Stimulated activated CD4-positive, alpha-beta T cell treated with anti-CD3 and anti-CD28 coated beads, Interleukin-12 subunit alpha, Interleukin-12 subunit beta, amount 100 ng/mL, for 4 hours (primary cell): ENCODE measurements at regions not wholly inside any gene's neighbourhood (a gene's known extent, or its start where the extent isn't known, plus 50 kb on each side); places are given as distances from the start of the nearest gene placed in this dataset.

Experiments used
- DNase-seq: peaks from one replicate; pipeline ENCODE4 v3.0.0-alpha.2; 2020

DNA sequence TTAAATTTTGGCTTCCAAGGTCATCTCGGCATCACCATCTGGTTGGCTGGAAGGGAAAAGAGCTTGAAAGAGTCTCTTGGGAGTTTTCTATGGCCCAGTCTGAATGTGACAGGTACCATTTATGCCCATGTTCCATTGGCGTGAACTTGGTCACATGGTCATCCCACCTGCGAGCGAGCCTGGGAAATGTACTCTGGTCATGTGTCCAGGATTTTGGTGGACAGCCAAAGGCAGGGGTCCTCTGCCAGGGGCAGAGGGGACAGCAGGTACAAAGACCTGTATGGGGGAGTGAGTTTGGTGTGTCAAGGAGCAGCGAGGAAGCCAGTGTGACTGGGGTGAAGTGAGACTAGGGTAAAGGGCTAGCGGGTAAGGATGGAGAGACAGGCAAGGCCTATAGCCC is 112.6 kb downstream of the CDC5L start:
- DNase-seq = no peak

DNA sequence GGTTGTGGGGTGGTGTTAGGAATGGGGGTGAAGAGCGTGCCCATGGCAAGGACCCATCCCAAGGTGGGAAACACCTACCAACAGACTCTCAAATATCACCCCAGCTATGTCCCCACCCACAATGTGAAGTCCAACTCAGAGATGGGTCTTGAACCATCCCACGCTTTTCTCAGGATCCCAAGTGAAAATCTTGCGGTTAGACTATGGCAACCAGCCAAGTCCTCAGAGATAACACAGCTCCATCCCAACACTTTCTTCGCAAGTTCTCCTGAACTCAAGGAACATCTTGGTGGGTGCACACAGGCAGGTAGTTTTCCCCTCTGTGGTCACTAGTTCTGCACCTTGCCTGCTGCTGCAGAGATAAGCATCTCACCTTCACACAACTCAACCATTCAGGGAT is 116.0 kb downstream of the CDC5L start:
- no peak for DNase-seq

DNA sequence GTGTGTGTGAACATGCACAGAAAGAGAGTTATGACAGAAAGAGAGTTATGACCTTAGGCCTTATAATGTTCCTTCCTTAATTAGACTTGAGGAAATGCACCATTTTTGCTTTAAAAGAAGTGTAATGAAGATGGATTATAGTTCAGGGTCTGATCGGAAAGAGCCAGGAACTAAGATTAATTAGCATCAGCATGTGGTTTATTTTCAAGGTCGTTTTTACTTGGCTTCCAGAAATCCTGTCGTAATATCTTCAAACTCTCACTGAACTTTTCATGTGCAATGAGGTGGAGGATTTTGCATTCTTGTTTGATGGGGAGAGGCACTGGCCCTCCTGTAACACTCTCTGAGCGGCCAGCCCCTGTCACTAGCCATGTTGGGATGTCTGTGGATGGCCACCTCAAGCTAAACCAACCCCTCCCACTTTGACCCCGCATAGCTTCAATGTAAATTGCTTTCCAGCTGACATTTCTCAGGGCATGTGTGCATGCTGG is 116.8 kb downstream of the CDC5L start:
- DNase-seq = no peak

DNA sequence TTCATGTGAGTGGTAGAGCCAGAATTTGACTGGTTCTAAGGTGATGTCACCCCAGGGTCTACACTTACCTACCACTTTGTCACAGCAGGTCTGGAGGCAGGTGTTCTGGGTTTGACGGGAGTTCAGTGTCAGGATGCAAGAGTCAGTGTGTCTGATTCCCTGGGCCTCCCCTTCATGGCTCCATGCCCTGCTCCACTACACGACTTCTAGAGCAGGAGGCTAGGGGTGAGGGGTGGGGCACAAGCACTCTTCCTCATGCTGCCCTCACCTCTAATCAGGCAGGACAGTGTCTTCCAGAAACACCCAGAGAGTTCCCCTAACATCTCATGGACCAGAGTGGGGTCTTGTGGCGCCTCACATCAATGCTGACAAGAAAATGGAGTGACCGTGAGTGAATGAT is 118.2 kb downstream of the CDC5L start:
- no peak for DNase-seq

DNA sequence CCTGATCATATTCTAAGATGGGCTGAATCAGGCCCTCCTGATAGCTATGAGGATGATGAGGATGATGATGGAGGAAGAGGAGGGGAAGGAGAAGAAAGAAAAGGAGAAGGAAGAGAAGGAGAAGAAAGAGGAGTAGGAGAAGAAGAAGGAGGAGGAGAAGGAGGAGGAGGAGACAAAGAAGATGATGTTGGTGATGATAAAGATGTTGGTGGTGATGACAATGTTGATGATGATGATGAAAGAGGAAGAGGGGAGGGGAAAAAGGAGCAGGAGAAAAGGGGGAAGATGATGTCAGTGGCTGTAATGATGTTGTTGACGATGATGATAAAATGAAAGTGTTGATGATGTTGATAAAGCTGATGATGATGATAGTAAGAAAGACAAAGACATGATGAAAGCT is 119.5 kb downstream of the CDC5L start:
- no peak for DNase-seq

DNA sequence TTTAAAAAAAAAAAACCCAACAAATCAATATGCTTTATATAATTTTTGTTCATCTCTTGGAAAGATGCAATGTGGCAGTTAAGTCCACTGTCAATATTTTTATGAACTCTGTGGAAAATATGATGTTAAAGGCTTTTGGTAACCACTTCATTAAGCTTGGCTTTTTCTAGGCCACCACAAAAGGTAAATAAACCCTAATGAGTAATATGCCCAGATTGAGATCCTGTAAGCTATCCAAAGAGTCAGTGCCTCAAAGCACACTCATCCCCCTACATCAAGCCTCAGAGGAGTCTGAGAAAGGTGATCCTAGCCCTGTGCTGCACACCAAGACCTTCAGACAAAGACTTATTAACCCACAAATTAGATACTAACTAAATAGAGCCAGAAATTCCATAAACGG is 121.1 kb downstream of the CDC5L start:
- DNase-seq = no peak

DNA sequence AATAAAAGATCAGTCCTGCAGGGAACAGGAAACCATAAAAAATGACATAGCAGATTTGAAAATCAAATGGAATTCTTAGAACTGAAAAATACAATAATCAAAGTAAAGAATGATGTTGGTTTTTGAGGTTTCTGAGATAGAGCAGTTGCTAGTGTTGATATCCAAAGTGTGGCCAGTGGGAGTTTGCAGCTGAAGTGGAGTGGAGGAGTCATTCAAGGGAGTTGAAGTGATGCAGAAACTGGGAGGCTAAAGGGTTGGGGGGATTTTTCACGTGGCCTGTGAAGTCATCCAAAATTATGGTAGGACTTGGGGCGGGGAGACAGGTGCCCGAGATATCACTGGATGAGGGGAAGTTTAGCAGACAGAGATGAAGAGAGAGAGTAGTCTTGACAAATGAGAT is 123.6 kb downstream of the CDC5L start:
- DNase-seq = no peak

DNA sequence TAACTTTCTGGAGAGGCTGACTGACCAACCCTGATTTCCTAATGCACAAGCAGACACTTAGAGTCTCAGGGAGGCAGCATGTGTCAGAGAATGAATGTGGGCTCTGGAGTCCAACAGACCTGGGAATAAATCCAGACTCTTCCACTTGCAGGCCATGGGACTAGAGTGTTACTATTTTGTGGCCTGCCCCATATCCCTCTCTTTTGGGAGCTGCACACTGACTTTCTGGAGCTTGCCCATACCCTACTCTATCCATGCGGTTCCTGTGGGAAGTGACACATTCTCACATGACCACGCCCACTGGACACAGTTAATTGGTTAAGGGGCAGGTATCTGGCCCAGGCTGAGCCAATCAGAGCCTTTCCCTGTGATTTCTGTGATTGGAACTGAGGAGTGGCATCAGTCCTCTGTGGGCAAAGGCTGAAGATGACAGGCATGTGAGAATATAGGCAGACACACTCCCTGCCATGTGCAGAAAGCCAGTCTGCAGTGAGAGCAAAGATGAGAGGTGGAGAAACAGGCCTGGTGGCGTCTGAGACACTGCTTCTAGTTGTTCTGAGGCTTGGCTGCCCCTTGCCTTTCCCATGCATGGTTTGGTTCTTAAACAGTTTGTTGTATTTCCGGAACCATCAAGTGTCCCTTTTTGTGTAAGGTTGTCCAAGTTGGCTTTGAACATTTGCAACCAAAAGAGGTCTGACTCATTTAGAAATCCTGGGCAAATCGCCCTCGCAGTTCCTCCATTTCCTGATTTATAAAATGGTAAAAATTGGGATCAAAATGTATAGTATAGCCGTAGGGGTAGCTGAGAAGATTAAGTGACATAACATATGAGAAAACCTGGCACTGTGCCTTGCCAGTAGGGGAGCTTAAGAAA is 125.6 kb downstream of the CDC5L start:
- no peak for DNase-seq

DNA sequence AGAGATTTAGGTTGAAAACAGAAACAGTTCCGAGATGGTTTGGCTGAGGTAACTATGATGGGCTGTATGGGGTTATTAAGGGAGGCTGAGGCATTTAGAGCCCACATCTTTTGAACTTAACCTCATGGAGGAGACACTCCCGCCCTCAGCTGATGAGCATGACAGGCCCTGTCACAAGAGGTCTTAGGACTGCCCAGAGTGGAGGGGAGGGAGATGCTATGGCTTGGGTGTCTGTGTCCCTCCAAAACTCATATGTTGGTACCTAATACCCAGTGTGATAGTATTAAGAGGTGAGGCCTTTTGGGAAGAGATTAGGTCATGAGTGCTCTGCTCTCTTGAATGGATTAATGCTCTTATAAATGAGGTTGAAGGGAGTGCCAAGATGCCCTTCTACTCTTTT is 126.6 kb downstream of the CDC5L start:
- no peak for DNase-seq

DNA sequence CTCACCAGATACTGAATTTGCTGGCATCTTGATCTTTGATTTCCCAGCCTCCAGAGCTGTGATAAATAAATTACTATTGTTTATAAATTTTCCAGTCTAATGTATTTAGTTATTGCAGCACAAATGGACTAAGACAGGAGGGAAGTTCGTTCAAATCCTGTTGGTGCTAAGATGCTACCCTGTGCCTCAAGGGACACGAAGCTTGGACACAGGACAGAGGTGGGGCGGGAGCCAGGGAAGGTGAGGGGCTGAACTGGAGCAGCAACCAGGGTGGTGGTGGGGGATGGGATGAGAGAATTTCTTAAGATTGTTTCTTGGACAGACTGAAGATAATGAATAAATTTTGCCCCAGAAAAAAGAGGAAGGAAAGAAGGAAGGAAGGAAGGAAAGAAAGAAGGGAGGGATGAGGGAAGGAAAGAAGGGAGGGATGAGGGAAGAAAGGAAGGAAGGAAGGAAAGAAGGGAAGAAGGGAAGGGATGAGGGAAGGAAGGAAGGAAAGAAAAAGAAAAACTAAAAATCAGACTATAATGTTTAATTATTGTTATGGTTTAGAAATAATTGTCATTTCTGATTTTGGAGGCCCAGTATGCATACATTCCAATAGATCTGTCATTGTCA is 127.2 kb downstream of the CDC5L start:
- DNase-seq = no peak

DNA sequence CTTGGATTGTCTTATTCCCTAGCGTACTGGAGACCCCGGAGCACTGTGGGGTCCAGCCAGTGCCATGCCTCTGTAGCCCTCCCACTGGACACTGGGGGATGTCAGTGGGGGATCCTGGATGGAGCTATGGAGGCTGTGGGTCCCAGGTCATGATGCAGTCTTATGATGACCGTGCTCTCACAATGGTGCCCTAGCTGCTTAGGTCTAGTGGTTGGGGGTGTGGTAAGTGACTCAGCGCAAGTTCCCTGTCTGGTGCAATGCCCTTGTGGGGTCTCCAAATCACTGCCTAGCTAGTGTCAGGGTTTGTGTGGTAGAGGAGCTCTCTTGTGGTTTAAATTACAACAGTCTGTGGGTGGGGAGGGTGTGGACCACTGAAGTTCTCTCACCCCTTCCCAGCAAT is 135.4 kb downstream of the CDC5L start:
- no peak for DNase-seq

DNA sequence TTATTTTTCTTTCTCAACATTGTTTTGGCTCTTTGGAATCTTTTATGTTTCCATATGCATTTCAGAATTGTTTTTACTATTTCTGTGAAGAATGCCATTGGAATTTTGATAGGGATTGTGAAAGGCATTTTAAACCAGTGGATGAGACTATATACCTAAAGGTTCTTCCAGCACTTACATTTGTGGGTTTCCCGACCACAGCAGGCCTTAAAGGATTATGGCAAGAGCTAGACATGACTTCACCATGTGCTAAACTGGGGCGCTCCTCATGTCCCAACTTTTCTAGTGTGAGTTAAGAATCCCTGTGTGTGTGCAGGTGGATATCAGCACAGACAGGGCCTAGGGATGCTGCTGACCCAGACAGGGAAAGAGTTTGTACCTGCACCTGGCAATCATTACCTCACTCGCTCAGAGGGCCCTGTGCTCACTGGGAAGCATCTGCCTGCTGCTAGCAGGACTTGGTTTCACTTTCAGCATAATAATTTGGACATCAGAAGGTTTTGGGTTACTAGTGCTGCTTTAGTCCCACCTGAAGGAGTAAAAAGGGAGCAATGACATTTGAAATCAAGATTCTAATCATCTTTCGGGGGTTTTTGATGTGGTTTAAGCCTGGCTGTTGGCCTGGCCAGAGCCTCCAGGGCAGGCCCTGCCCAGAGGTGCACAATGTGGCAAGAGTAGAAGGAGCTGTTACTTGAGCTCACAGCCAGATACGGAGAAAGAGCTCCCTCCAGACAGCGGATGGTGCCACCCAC is 137.1 kb downstream of the CDC5L start:
- DNase-seq = no peak

DNA sequence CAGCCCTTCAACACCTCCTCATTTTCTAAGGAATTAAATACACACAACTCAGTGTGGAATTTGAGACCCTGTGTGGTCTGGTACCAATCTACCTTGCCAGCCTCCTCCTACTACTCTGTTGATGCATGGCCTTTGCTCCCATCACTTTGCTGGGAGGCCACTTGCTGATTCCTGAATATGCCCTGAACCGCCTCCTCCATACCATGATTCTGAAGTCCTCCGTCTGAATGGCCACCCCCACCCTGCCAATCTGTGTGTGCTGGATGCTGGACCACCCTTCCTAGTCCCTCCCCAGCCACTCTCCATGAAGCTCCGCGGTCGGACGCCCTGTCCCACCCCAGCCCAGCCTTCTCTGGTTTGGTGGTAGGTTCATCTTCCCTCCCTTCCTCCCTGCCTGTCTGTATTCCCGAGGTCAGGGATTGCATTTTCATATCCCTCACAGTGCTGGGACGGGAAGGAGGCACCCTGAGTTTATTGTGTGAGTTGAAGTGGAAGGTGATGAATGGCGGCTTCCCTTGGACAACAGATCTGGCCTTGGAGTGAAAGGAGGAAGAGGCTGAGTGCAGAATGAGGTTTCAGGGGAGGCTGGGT is 138.3 kb downstream of the CDC5L start:
- no peak for DNase-seq

DNA sequence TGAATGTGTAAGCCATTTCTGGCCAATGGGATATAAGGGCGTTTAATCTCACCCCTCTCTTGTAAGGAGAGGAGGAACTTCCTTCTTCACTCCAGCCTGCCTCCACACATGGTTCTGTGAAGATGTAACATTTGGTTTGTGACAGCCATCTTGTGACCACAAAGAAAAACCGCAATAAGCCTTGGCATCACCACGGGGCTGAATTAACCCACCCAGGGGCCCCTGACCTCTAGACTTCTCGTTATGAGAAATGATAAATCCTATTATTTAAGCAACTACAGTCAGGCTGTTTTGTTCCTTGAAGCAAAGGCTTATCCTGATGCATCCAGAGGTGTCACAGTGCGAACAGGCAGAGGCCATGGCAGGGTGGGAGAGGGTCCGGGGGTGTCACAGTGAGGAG is 139.7 kb downstream of the CDC5L start:
- no peak for DNase-seq

DNA sequence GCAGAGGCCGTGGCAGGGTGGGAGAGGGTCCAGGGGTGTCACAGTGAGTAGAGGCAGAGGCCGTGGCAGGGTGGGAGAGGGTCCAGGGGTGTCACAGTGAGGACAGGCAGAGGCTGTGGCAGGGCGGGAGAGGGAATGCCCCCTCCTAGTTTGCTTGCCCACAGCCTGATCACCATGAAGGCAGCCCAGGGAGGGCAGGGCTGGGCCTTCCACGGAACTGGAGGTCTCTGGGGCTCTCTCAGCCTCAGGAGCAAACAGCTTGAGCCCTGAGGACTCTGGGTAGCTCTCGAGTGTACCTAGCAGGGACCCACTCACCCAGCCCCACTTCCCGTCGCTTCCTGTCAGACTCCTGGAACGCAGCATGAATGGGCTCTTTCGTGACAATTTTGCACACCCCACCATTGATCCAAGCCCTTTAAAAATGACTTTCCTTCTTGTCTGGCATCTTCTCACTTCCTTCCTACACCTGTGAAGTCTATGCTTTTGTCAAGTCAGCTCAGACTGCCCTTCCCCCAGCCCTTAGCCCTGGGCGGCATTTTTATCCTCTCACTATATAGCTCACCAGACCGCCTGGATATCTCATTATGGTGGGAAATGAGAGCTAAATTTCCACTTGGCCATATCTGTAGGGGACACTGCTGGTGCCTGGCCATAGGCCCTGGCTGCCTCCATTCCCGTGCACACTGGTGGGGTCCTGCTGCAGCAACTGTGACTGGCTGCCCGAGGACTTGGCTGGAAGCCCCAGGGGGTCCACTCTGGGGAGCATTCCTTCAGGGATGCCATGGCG is 140.3 kb downstream of the CDC5L start:
- DNase-seq = no peak

DNA sequence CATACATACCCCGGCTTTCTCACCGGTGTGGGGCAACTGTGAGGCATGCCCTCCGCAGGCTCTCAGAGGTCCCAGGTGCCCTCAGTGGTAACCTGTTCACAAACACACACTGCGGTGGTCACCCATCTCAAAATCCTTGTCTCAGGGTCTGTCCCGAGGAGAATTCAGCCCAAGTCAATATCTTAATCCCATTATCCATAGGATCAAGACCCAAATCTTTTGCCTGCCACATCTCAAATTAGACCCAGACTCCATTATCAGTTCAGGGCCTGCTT is 140.8 kb downstream of the CDC5L start:
- DNase-seq = no peak

DNA sequence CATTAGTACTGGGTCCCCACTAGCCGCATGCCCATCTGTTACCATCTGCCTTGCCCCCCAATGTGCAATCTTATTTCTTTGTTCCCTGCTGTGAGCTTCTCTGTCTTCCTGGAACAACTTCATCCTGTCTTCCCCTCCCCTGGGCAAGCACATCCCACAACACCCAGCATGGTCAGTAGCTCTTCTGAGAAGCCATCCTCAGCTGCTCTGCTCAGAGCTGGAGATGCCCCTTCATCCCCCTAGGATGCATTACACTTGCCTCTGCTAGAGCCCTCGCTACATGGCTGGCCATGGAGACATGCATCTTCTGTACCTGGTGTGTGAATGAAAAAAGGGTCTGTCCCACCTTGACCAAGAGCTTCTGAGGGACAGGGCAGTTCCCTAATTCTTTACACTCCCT is 141.2 kb downstream of the CDC5L start:
- no peak for DNase-seq

DNA sequence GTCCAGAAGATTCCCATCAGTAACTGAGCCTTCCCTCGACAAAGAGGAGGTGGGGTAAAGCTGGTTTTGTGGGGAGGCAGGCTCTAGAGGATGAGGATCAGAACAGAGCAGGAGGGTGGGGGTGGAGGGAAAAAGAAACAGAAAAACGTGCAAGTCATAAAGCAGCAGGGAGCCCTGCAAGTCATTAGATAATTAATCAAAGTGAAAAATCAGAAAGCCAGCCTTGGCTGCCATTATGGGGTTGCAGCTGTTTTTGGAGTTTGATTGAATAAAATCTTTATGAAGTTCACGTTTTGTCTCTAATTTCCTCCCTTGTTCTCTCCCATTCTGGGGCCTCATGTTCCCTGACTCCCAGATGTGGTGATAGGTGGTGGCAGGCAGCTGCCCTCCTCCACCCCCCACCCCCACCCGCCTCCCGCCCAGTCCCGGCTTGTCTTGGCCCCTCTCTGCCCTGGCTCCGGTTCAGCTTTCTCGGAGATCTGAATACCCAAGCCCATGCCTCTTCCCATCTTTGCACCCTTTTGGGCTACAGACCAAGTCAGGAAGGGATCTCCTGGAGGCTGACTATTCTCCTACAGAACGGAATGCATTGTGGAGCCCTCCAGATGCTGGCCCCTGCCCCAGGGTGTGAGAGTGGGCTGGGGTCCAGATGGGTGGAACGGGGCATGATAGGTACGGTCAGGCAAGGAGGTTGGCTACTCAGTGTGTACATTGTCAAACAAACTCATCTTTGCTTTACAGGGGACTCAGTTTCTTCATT is 141.8 kb downstream of the CDC5L start:
- DNase-seq = no peak

DNA sequence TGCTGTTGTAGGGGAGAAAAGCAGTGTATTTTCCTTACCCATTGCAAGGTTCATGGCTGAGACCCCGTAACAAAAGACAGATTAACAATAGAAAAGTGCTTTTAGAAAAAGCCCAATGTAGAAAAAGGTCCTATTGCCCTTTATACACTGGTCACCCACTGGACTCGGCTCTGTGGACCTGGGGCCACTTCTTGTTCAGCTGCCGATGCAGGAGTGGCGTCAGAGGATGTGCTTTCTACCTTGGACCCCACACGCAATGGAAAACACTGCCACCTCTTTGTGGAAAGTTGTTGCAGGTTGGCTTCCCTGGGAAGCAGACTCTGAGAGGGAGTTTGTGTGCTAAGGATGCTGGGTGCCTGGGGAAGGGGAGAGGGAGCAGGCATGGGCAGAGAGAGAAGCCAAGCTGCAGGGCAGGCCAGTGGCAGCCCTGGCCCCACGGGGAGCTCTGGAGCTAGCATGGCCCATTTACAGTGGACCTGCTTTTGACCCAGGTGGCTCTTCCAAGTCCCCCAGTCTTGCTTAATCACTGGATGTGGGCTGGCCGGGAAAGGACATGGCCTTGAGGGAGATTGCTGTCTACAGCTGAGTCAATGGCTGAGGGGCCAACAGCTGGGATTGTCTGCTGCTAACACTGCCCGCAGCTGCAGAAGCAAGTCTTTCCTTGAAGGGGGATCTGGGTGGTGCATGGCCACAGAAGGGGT is 142.9 kb downstream of the CDC5L start:
- no peak for DNase-seq

DNA sequence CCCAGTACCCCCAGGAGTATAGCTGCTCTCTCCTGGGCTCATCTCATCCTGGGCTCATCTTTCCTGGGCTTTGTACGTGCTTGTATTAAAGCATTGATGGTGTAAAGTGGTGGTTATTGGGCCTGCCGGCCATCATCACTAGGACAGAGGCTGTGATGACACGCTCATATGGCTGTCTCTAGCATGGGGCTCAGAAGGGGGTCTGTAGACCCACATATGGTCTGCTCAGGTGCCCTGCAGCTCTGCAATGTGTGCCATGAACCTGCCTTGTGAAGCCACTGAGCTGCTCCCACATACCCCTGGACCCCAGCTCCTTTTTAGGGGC is 143.4 kb downstream of the CDC5L start:
- DNase-seq = no peak

DNA sequence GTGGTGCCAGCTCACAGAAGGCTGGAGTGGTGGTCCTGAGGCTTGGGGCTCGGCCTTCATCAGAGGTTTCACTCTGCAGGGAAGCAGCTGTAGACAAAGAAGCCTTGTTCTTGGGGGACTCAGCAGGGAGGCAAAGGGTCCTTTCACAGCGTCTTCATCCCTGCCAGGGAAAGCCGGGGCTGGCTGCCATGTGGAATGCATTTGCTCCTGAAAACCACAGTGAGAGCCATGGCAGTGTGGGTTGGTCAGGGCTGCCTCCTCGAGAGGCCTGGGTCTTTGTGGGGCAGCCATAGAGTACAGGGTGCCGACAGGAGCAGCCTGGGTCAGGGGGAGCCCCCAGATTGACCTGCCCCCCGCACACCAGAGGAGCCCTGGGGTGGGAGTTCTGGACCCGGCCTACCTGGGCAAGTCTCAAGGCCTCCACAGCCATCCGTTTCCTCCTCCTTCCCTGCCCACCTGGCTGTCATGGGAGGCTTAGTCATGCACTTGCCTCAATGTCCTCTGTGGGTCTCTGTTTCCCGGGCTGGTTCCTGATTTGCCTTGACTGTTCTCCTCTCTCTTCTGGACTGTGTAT is 144.0 kb downstream of the CDC5L start:
- DNase-seq = no peak
